Spinal cord (tissue), 9 donors: ENCODE measurements at regions not wholly inside any gene's neighbourhood (a gene's known extent, or its start where the extent isn't known, plus 50 kb on each side); places are given as distances from the start of the nearest gene placed in this dataset.

Experiments used
- DNase-seq, 6 donors: peaks; one replicate each; pipeline versions ENCODE4 v3.0.0 to v3.0.0-alpha.2; 2013 to 2015; ENCODE audit warnings: low spot score in 6 of 6, low read depth in 4 of 6
- H3K27ac ChIP-seq: one replicate; pipeline ENCODE4 v1.5.1; 2013; ENCODE audit warnings: low read depth, low read length, control low read depth
- H3K27me3 ChIP-seq: one replicate; pipeline ENCODE4 v1.6.1; 2013; ENCODE audit warnings: low read length; ENCODE audit not compliant: control insufficient read depth, insufficient read depth
- H3K36me3 ChIP-seq: one replicate; pipeline ENCODE4 v1.6.1; 2013; ENCODE audit warnings: low read length; ENCODE audit not compliant: control insufficient read depth, insufficient read depth
- H3K4me1 ChIP-seq: one replicate; pipeline ENCODE4 v1.6.1; 2013; ENCODE audit warnings: low read length; ENCODE audit not compliant: control insufficient read depth, insufficient read depth
- H3K4me3 ChIP-seq: one replicate; pipeline ENCODE4 v1.5.1; 2013; ENCODE audit warnings: low read depth, low read length, control low read depth
- H3K9me3 ChIP-seq: one replicate; pipeline ENCODE4 v1.6.1; 2013; ENCODE audit warnings: low read length; ENCODE audit not compliant: control insufficient read depth, insufficient read depth
- whole genome bisulfite sequencing: methylation state at CpG from one replicate; pipeline ENCODE4 v1.1.5; 2013; ENCODE audit warnings: missing lambda C conversion rate; ENCODE audit not compliant: insufficient coverage; 5-methylcytosine and 5-hydroxymethylcytosine counted together
- donor health status: healthy.

DNA sequence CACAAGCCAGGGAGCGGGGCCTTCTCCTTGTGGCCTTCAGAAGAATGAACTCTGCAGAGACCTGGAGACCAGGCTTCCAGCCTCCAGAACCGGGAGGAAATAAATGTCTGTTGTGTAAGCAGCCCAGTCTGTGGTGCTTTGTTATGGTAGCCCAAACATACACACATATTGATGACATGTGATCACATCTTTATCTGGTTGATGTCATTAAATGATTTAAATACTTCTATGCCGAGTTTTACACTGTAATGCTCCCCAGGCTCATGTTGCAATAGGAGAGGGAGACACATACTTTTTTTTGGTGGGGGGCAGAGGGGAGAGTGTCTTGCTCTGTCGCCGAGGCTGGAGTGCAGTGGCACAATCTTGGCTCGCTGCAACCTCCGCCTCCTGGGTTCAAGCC, 188.0 kb upstream of the IRS2 start:
- Histone ChIP-seq H3K9me3 (no peaks in the 10 kb centered on the region), H3K27ac (no peak overlapping the region), H3K27me3 (no peaks in the 10 kb centered on the region), H3K4me1 (peaks cover 3% of the 10 kb centered on the region), H3K36me3 (no peaks in the 10 kb centered on the region), H3K4me3 (no peak overlapping the region)
- no peak for DNase-seq
- no CpG with 5 or more reads among the region's 7 CpGs for WGBS

DNA sequence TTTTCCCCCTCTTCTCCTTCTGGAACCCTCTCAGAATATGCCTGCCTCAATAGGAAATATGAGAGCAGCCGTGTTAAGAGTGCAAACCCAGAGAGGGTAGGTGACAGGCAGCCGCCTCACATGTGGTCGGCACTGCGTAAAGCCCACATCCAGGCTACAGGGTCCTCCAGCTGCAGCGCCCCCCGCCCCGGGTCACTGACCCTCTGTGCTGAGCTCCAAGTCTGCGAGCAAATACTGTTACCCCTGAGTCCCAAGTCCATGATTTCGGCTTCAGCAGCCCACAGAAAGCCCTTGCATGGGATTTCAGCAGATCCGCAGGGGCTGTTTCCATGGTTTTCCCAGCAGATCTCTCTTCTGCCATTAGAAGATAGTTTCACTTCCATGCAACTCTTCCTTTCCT, 186.9 kb upstream of the IRS2 start:
- no peak for DNase-seq
- Histone ChIP-seq H3K4me3 (no peak overlapping the region), H3K9me3 (no peaks in the 10 kb centered on the region), H3K36me3 (no peaks in the 10 kb centered on the region), H3K27me3 (no peaks in the 10 kb centered on the region), H3K27ac (no peak overlapping the region), H3K4me1 (peaks cover 3% of the 10 kb centered on the region)
- WGBS = 96% methylated on average over 10 of the region's 10 CpGs

GRCh38 chr13:109971456-109972090, 185.2 kb upstream of the IRS2 start:
- DNase-seq = peak in 1 of 6 donors; percentile 89
- Histone ChIP-seq H3K36me3 (no peaks in the 10 kb centered on the region), H3K4me3 (no peak overlapping the region), H3K9me3 (no peaks in the 10 kb centered on the region), H3K27ac (no peak overlapping the region), H3K4me1 (peaks cover 3% of the 10 kb centered on the region), H3K27me3 (no peaks in the 10 kb centered on the region)
- WGBS = 58% methylated on average over 8 of the region's 10 CpGs

DNA sequence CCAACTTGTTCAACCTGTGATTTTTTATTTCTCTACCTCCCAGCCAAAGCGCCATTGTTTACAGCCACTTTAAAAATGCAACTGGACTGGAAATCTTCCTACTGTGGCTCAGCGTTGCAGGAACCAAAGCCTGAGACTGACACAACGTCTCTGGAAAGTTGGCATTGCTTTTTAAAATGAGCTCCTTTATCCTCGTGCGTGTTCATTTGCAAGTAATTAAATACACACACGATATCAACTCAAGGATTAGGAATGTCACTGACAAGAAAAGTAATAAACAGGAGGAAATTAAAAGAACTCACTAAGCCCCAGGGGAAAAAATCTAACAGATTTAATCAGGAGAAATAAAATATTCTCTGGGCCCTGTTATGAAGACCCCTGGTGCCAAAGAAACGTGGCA, 184.6 kb upstream of the IRS2 start:
- no peak overlapping the region for H3K4me3 ChIP-seq
- H3K9me3 ChIP-seq = no peaks in the 10 kb centered on the region
- DNase-seq = peak in 1 of 6 donors; percentile 77
- H3K36me3 ChIP-seq = no peaks in the 10 kb centered on the region
- no peak overlapping the region for H3K27ac ChIP-seq
- 65% methylated on average over 2 of the region's 7 CpGs for WGBS
- peaks cover 3% of the 10 kb centered on the region for H3K4me1 ChIP-seq
- H3K27me3 ChIP-seq = no peaks in the 10 kb centered on the region

GRCh38 chr13:109968876-109969577, 182.6 kb upstream of the IRS2 start:
- H3K36me3 ChIP-seq = no peaks in the 10 kb centered on the region
- no peak overlapping the region for H3K4me3 ChIP-seq
- no peak overlapping the region for H3K27ac ChIP-seq
- no peaks in the 10 kb centered on the region for H3K9me3 ChIP-seq
- no peak for DNase-seq
- H3K27me3 ChIP-seq = no peaks in the 10 kb centered on the region
- peaks cover 3% of the 10 kb centered on the region for H3K4me1 ChIP-seq
- 94% methylated on average over 11 of the region's 12 CpGs for WGBS

DNA sequence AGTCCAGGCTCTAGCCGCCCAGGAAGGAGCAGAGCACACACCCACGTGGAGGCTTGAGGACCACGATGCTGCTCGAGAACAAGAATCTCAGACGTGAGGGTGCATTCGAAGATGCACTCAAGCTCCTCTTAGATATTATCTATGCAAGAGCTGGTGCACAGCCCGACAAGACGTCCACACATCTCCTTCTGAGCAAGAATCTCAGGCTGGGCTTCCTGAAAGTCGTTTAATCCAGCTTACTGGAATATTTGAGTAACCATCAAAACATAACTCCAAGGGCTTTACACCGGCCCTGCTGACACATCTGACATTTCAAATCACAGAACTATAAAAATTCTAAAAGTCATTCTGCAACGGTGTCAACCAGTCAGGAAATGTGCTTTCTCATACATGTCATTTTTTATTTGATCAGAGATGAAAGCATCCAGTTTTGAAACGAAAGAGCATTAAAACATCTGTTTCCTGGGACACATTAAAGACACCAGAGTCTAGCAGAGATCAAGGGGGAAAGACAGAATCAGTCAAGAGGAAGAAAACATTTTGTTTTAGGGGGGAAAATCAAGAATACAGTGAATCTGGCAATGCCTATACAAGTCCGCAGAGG, 177.7 kb upstream of the IRS2 start:
- no peaks in the 10 kb centered on the region for H3K27me3 ChIP-seq
- DNase-seq = no peak
- no peak overlapping the region for H3K27ac ChIP-seq
- no peaks in the 10 kb centered on the region for H3K36me3 ChIP-seq
- no peaks in the 10 kb centered on the region for H3K4me1 ChIP-seq
- 80% methylated on average over 9 of the region's 13 CpGs for WGBS
- H3K4me3 ChIP-seq = no peak overlapping the region
- no peaks in the 10 kb centered on the region for H3K9me3 ChIP-seq

- H3K36me3 ChIP-seq = no peaks in the 10 kb centered on the region
- no peaks in the 10 kb centered on the region for H3K27me3 ChIP-seq
- H3K27ac ChIP-seq = no peak overlapping the region
- WGBS = no CpG with 5 or more reads among the region's 7 CpGs
- H3K4me1 ChIP-seq = no peaks in the 10 kb centered on the region
- no peak for DNase-seq
- H3K9me3 ChIP-seq = no peaks in the 10 kb centered on the region
- no peak overlapping the region for H3K4me3 ChIP-seq
Observed at GRCh38 chr13:109963384-109963783, 177.0 kb upstream of the IRS2 start.

- WGBS = no CpG with 5 or more reads among the region's 1 CpG
- H3K4me3 ChIP-seq = no peak overlapping the region
- no peaks in the 10 kb centered on the region for H3K27me3 ChIP-seq
Observed at GRCh38 chr13:109959903-109960302, 173.5 kb upstream of the IRS2 start.

GRCh38 chr13:109957875-109958274, 171.5 kb upstream of the IRS2 start:
- no peaks in the 10 kb centered on the region for H3K27me3 ChIP-seq
- no peaks in the 10 kb centered on the region for H3K4me1 ChIP-seq
- no CpG with 5 or more reads among the region's 5 CpGs for WGBS
- DNase-seq = no peak
- H3K9me3 ChIP-seq = no peaks in the 10 kb centered on the region
- no peak overlapping the region for H3K27ac ChIP-seq
- no peak overlapping the region for H3K4me3 ChIP-seq
- no peaks in the 10 kb centered on the region for H3K36me3 ChIP-seq

More at GRCh38 chr13:109959903-109960302, 173.5 kb upstream of the IRS2 start:
- H3K9me3 ChIP-seq = no peaks in the 10 kb centered on the region
- no peak for DNase-seq
- no peak overlapping the region for H3K27ac ChIP-seq
- no peaks in the 10 kb centered on the region for H3K4me1 ChIP-seq
- H3K36me3 ChIP-seq = no peaks in the 10 kb centered on the region

DNA sequence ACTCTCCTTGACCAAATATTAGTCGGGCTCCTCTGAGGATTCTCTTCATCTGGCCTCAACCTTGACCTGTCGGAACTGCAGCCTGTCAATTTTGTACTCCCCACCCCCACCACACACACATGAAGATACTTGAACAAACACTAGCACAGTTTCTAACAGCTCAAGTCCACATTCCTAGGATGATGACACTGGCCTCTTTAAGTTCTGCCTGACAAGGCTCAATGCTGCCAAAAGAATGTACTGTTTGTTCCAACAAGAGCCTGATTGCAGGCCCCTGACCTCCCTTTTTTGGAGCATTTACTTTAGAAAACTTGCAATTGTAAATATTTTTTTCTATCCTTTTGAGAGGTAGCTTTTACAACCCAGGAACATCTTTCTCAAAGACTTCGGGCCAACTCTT, 169.2 kb upstream of the IRS2 start:
- WGBS = 57% methylated on average over 2 of the region's 3 CpGs
- DNase-seq = no peak
- no peak overlapping the region for H3K27ac ChIP-seq

More for the DNA sequence above, 169.2 kb upstream of the IRS2 start:
- Histone ChIP-seq H3K4me3 (no peak overlapping the region), H3K36me3 (no peaks in the 10 kb centered on the region), H3K9me3 (no peaks in the 10 kb centered on the region), H3K27me3 (no peaks in the 10 kb centered on the region), H3K4me1 (no peaks in the 10 kb centered on the region)
